Left lung (tissue), 4 donors: ENCODE measurements at regions not wholly inside any gene's neighbourhood (a gene's known extent, or its start where the extent isn't known, plus 50 kb on each side); places are given as distances from the start of the nearest gene placed in this dataset.
A peak's percentile ranks its signal among the peaks of the same experiment; 100 is the strongest.
"Not testable (repeated sequence)": the region's sequence is repeated elsewhere in the genome, so short reads cannot be mapped to it uniquely, and the experiment has no call there.

Experiments
- ATAC-seq: fragments of 200-7000 bp; cut with Tn5 transposase; one replicate; pipeline ENCODE4 v1.9.1; 2020; ENCODE audit warnings: moderate library complexity
- DNase-seq, 4 donors: peaks; one replicate each; pipeline ENCODE4 v3.0.0-alpha.2; 2013 to 2020
- H3K27ac ChIP-seq, 2 donors: fragments of 200-600 bp; sonication (generic) in 1 of 2; one replicate each; pipeline versions ENCODE4 v1.5.0 to v1.8.0; 2020 to 2021
- H3K27me3 ChIP-seq, 2 donors: fragments of 200-600 bp; sonication (generic) in 1 of 2; one replicate each; pipeline versions ENCODE4 v1.5.0 to v1.8.0; 2020 to 2021
- H3K36me3 ChIP-seq, 2 donors: fragments of 200-600 bp; sonication (generic) in 1 of 2; one replicate each; pipeline versions ENCODE4 v1.5.0 to v1.8.0; 2020 to 2021
- H3K4me1 ChIP-seq, 2 donors: fragments of 200-600 bp; one replicate each; pipeline ENCODE4 v1.8.0; 2021
- H3K4me3 ChIP-seq, 2 donors: fragments of 200-600 bp; sonication (generic) in 1 of 2; one replicate each; pipeline versions ENCODE4 v1.5.0 to v1.8.0; 2020 to 2021; ENCODE audit warnings: mild to moderate bottlenecking in 1 of 2
- H3K9me3 ChIP-seq, 2 donors: fragments of 200-600 bp; sonication (generic) in 1 of 2; one replicate each; pipeline versions ENCODE4 v1.5.0 to v1.8.0; 2020 to 2021
- intact Hi-C, 2 donors: fragments of 100-400 bp; cut with DNase I; formaldehyde crosslinking; loops; one replicate each; pipeline versions ENCODE4 v1.11.2 to v1.14.2; 2022
- TF ChIP-seq, protein P1 (sequence below), 2 donors: fragments of 200-600 bp; sonication (generic) in 1 of 2; IDR thresholded peaks; one replicate each; pipeline versions ENCODE4 v1.5.0 to v1.8.0; 2021; ENCODE audit warnings: antibody characterized with exemption in 2 of 2
- donor health status: DM: no; HTN: yes; CAD: no.
- donor health status: DM: no; HTN: no; CAD: no.

DNA sequence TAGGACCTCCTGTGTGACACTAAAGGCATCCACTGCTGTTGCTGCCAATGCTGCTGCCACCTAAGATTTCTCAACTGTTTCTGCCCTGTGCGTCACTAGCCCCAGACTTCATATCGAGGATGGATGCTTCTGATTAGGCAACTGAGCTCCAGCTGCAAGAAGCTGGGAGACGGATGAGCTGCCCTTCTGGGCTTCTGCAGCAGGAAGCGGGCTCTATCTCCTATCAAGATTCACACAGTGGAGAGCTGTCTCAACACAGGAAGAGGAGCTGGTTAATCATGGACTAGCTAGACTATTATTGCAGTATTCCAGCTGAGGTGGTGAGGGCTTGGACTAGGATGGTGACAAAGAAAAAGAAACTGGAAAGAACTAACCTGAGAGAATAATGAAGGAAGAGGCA, 59.2 kb upstream of the PELI2 start:
- H3K4me1 ChIP-seq: no peaks in the 10 kb centered on the region
- no peak overlapping the region for H3K4me3 ChIP-seq
- ATAC-seq (no peak), DNase-seq (peak in 1 of 4 donors; percentile 16)
- no peaks in the 10 kb centered on the region for H3K36me3 ChIP-seq
- no peak overlapping the region for H3K27ac ChIP-seq
- H3K9me3 ChIP-seq: no peaks in the 10 kb centered on the region
- intact Hi-C loops: no loop called here
- TF ChIP-seq, protein P1, sequence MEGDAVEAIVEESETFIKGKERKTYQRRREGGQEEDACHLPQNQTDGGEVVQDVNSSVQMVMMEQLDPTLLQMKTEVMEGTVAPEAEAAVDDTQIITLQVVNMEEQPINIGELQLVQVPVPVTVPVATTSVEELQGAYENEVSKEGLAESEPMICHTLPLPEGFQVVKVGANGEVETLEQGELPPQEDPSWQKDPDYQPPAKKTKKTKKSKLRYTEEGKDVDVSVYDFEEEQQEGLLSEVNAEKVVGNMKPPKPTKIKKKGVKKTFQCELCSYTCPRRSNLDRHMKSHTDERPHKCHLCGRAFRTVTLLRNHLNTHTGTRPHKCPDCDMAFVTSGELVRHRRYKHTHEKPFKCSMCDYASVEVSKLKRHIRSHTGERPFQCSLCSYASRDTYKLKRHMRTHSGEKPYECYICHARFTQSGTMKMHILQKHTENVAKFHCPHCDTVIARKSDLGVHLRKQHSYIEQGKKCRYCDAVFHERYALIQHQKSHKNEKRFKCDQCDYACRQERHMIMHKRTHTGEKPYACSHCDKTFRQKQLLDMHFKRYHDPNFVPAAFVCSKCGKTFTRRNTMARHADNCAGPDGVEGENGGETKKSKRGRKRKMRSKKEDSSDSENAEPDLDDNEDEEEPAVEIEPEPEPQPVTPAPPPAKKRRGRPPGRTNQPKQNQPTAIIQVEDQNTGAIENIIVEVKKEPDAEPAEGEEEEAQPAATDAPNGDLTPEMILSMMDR (IDR thresholded peaks at IDR 0.05): no peak
- H3K27me3 ChIP-seq: no peaks in the 10 kb centered on the region

DNA sequence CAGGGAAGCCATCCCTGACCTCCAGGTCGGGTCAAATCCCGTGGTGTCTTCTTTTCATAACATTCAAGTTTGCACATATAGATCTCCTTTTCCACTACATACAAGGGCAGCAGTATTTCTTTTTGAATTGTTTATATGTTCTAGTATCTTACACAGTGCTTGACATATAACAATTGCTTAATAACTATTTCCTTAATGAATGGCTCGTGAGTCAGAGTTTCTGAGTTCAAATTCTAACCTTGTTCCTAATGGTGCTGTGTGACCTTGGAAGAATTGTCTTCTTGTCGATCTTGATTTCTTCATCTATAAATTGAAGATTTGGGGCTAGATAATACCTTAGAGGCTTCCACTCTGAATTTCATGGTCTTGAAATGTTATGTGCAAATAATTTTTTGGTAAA, 57.2 kb upstream of the PELI2 start:
- H3K36me3 ChIP-seq: no peaks in the 10 kb centered on the region
- H3K27ac ChIP-seq: no peak overlapping the region
- no peak for DNase-seq
- H3K27me3 ChIP-seq: no peaks in the 10 kb centered on the region
- H3K9me3 ChIP-seq: no peaks in the 10 kb centered on the region
- no peak for ATAC-seq
- TF ChIP-seq, protein P1 (IDR thresholded peaks at IDR 0.05): no peak
- H3K4me1 ChIP-seq: no peaks in the 10 kb centered on the region
- H3K4me3 ChIP-seq: no peak overlapping the region
- intact Hi-C loops: no loop called here

DNA sequence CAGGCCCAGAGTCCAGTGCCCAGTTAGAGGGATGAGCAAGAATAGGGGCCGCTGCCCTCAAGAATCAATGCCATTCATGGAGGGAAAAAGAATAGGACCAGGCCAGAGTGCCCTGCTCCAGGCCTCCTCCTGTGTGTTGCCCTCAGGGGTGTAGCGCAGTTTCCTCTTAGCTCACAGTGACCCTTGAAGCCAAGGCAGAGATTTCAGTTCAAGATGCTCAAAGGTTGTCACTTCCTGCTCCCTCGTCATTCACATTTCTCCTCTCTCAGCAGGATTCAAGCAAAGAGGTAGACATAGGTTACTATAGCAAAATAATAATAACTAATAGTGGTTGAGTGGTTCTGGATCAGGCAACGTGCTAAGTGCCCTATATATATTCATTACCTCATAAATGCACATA, 55.1 kb upstream of the PELI2 start:
- no peaks in the 10 kb centered on the region for H3K36me3 ChIP-seq
- no peak for DNase-seq
- H3K4me1 ChIP-seq: no peaks in the 10 kb centered on the region
- H3K27me3 ChIP-seq: no peaks in the 10 kb centered on the region
- H3K27ac ChIP-seq: no peak overlapping the region
- H3K4me3 ChIP-seq: no peak overlapping the region
- intact Hi-C loops: no loop called here
- ATAC-seq: no peak
- TF ChIP-seq, protein P1 (IDR thresholded peaks at IDR 0.05): no peak
- H3K9me3 ChIP-seq: no peaks in the 10 kb centered on the region

DNA sequence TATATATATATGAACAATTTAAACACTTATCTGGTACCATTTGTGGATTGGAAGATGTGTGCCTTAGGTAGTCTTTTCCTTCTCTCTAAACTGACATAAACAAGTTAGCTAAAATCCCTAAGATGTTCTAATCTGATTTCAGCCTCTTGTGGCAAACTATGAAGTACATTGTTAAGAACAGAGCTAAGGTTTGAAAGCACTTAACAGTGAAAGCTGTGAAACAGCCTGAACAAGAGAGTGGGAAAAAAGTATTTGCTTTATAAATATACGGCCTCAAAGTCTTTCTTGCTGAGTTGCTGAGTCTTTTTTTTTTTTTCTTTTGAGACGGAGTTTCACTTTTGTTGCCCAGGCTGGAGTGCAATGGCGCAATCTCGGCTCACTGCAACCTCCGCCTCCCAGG, 53.7 kb upstream of the PELI2 start:
- no peaks in the 10 kb centered on the region for H3K36me3 ChIP-seq
- no peak overlapping the region for H3K4me3 ChIP-seq
- H3K27ac ChIP-seq: no peak overlapping the region
- ATAC-seq (peak; percentile 93), DNase-seq (peak in 1 of 4 donors; percentile 57)
- H3K27me3 ChIP-seq: no peaks in the 10 kb centered on the region
- H3K4me1 ChIP-seq: no peaks in the 10 kb centered on the region
- intact Hi-C loops: no loop called here
- TF ChIP-seq, protein P1 (IDR thresholded peaks at IDR 0.05): no peak
- H3K9me3 ChIP-seq: no peaks in the 10 kb centered on the region

DNA sequence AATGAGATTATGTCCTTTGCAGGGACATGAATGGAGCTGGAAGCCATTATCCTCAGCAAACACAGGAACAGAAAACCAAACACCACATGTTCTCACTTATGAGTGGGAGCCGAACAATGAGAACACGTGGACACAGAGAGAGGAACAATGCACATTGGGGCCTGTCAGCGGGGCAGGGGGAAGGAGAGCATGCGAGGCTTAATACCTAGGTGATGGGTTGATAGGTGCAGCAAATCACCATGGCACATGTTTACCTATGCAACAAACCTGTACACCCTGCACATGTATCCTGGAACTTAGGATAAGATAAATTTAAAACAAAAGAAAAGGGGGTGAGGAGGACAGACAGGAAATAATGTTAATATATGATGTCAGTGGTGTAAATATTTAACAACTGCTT, 53.0 kb upstream of the PELI2 start:
- intact Hi-C loops, ATAC-seq, H3K27me3 ChIP-seq, H3K4me3 ChIP-seq, H3K27ac ChIP-seq, H3K36me3 ChIP-seq, H3K9me3 ChIP-seq, H3K4me1 ChIP-seq: not testable (repeated sequence)
- peak in 1 of 4 donors; percentile 39 for DNase-seq

DNA sequence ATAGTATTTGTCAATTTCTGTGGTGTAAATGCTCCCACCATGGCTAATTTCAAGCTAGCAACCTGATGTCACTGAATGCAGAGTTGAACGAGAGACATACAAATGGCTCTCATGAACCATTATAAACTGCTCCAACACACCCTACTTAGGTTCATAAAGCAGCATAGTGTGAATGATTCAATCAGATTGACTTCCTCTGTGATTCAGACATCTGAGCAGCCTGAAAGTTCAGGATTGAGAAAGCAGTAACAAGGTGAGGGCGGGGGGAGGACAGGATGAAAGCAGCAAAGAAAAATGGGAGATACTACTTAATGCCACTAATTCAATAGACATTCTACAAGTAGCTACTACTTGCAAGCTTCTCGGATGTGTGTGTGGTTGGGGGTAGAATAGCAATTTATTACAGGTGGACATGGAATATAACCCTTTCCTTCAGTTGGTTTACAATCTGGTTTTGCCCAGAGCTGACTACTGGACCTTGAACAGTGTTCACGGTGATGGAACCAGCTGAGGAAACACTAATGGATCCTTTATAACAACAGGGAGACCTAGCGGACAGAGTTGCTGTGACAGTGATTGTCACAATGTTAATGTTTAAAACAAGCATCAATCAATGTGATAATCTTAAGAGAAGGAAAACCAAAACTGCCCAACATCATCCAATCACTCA, 52.5 kb upstream of the PELI2 start:
- intact Hi-C loops: no loop called here
- Histone ChIP-seq H3K27ac (no peak overlapping the region), H3K4me3 (no peak overlapping the region), H3K27me3 (no peaks in the 10 kb centered on the region), H3K4me1 (no peaks in the 10 kb centered on the region), H3K36me3 (no peaks in the 10 kb centered on the region), H3K9me3 (no peaks in the 10 kb centered on the region)
- ATAC-seq: no peak
- no peak for DNase-seq
- TF ChIP-seq, protein P1 (IDR thresholded peaks at IDR 0.05): no peak
